GM23248 (cell line): ENCODE measurements at regions not wholly inside any gene's neighbourhood (a gene's known extent, or its start where the extent isn't known, plus 50 kb on each side); places are given as distances from the start of the nearest gene placed in this dataset.
A peak's percentile ranks its signal among the peaks of the same experiment; 100 is the strongest.

Source experiments
- DNase-seq: peaks from one replicate; pipeline ENCODE4 v3.0.0-alpha.2; 2015
- H2AFZ ChIP-seq: fragments of 200-600 bp; sonication (generic); 2 replicates; pipeline ENCODE4 v1.6.1; 2016; ENCODE audit warnings: antibody characterized with exemption
- H3F3A ChIP-seq: fragments of 200-600 bp; sonication (generic); 2 replicates; pipeline ENCODE4 v1.6.1; 2016; ENCODE audit warnings: mild to moderate bottlenecking, antibody characterized with exemption, mixed run types; ENCODE audit not compliant: insufficient read depth
- H3K27ac ChIP-seq: fragments of 200-600 bp; sonication (generic); 2 replicates; pipeline ENCODE4 v1.5.1; 2016; ENCODE audit warnings: mild to moderate bottlenecking
- H3K27me3 ChIP-seq: fragments of 200-600 bp; sonication (generic); replicated peaks from 2 replicates; pipeline ENCODE4 v1.6.1; 2016; ENCODE audit warnings: mild to moderate bottlenecking; ENCODE audit not compliant: insufficient read depth
- H3K36me3 ChIP-seq: fragments of 200-600 bp; sonication (generic); 2 replicates; pipeline ENCODE4 v1.6.1; 2016; ENCODE audit warnings: low read depth, mild to moderate bottlenecking
- H3K4me1 ChIP-seq: fragments of 200-600 bp; sonication (generic); 2 replicates; pipeline ENCODE4 v1.6.1; 2016; ENCODE audit warnings: mild to moderate bottlenecking; ENCODE audit not compliant: insufficient read depth
- H3K4me2 ChIP-seq: fragments of 200-600 bp; sonication (generic); one replicate; pipeline ENCODE4 v1.6.1; 2016; ENCODE audit warnings: mild to moderate bottlenecking; ENCODE audit not compliant: unreplicated experiment
- H3K4me3 ChIP-seq: fragments of 200-600 bp; sonication (generic); 2 replicates; pipeline ENCODE4 v1.5.1; 2016; ENCODE audit warnings: mild to moderate bottlenecking
- H3K79me2 ChIP-seq: fragments of 200-600 bp; sonication (generic); 2 replicates; pipeline ENCODE4 v1.6.1; 2016; ENCODE audit warnings: mild to moderate bottlenecking; ENCODE audit not compliant: insufficient read depth
- H3K9ac ChIP-seq: fragments of 200-600 bp; sonication (generic); 2 replicates; pipeline ENCODE4 v1.6.1; 2016; ENCODE audit warnings: mild to moderate bottlenecking
- H3K9me2 ChIP-seq: fragments of 200-600 bp; sonication (generic); 2 replicates; pipeline ENCODE4 v1.6.1; 2016; ENCODE audit warnings: mixed run types, mild to moderate bottlenecking, moderate library complexity; ENCODE audit not compliant: insufficient read depth
- H3K9me3 ChIP-seq: fragments of 200-600 bp; sonication (generic); one replicate; pipeline ENCODE4 v1.6.1; 2017; ENCODE audit warnings: low read depth
- H4K20me1 ChIP-seq: fragments of 200-600 bp; sonication (generic); 2 replicates; pipeline ENCODE4 v1.6.0; 2016; ENCODE audit not compliant: insufficient read depth
- EZH2 ChIP-seq: fragments of 200-600 bp; sonication (generic); IDR thresholded peaks from 2 replicates; pipeline ENCODE4 v1.6.1; 2018; ENCODE audit warnings: antibody characterized with exemption, mild to moderate bottlenecking; ENCODE audit not compliant: insufficient read depth, poor library complexity, severe bottlenecking
- EZH2phosphoT487 ChIP-seq: fragments of 200-600 bp; sonication (generic); IDR thresholded peaks from 2 replicates; pipeline ENCODE4 v1.6.1; 2018; ENCODE audit warnings: antibody characterized with exemption, moderate library complexity, mild to moderate bottlenecking, low read depth; ENCODE audit not compliant: insufficient read depth
- WGBS, 2 experiments: methylation state at CpG; one replicate each; pipeline ENCODE4 v1.1.6; 2015 to 2017; ENCODE audit warnings: low lambda C conversion rate in 2 of 2, low coverage in 1 of 2; ENCODE audit errors: missing lambda C conversion rate in 2 of 2; 5-methylcytosine and 5-hydroxymethylcytosine counted together
- in situ Hi-C: fragments of 300-500 bp; cut with MboI; formaldehyde crosslinking; loops from 2 replicates; pipeline ENCODE4 v1.15.0; 2020

DNA sequence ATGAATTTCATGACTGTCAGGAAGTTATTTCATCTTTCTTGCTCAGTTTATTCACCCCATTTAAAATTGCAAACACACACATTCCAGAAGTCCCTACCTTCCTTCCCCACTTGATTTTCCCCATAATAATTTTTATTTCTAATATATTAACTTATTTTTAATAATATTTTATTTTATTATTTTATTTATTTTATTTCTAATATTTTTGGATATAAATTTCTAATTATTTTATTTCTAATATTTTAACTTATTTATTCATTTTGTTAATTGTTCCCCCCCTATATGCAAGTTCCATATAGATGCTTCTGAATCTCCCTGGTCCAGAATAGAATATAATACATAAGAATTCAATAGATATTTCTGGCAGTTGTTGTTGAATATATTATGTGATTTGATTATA lies 293.7 kb upstream of the CPEB2 start:
- Histone ChIP-seq H4K20me1 (no peaks in the 10 kb centered on the region), H3K4me1 (no peaks in the 10 kb centered on the region), H3K27ac (no peak overlapping the region), H3K9me2 (no peaks in the 10 kb centered on the region), H3F3A (no peaks in the 10 kb centered on the region), H2AFZ (no peak overlapping the region), H3K36me3 (no peaks in the 10 kb centered on the region), H3K9ac (no peak overlapping the region), H3K4me3 (no peak overlapping the region), H3K27me3 (no peaks in the 10 kb centered on the region; the same call in 1 of the 2 replicates), H3K9me3 (no peaks in the 10 kb centered on the region), H3K4me2 (no peak overlapping the region), H3K79me2 (no peaks in the 10 kb centered on the region)
- DNase-seq = no peak
- TF ChIP-seq EZH2phosphoT487 (no peak), EZH2 (no peak)
- in situ Hi-C loops = no loop called here

DNA sequence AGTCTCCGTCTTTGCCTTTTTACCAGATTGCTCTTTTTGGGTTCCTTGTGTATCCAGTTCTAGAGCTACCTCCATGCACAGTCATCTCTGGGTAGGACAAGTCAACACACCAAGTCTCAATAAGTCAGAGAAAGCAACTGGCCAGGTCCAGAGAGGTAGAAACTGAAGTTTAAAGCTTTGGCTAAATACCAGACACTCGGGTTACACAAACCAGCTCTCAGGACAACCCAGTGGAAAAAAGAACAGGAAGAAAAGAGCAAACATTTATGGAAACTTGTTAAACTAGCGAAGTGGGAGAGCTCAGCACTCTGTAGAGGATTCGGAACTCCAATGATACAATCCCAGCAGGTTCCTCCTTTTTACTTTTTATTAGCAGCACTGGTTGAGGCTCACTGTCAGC lies 291.0 kb upstream of the CPEB2 start:
- no peaks in the 10 kb centered on the region; the same call in 1 of the 2 replicates for H3K27me3 ChIP-seq
- WGBS, 2 experiments = 10 to 13% methylated on average over 4 of the region's 4 CpGs

DNA sequence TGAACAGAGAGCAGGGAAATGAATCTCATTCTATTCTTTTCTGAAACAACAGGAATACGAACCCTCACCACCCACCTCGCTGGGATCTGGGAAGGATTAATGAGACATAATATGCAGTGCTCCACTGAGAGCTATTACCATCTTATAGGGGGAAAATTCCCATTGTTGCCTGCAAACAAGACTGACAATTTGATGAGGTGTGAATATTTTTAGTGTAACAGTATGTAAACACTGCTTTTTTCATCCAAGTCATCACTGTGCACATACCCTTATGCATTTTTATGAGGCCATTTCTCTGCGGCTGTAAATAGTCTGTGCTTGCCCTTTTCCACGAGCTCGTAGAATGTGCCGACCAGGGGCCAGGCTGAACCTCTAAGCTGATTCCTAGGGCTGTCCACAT lies 285.6 kb upstream of the CPEB2 start:
- Histone ChIP-seq H2AFZ (no peak overlapping the region), H3F3A (no peaks in the 10 kb centered on the region), H4K20me1 (no peaks in the 10 kb centered on the region), H3K27me3 (no peaks in the 10 kb centered on the region), H3K4me1 (no peaks in the 10 kb centered on the region), H3K9ac (no peak overlapping the region), H3K79me2 (no peaks in the 10 kb centered on the region), H3K36me3 (no peaks in the 10 kb centered on the region), H3K4me3 (no peak overlapping the region), H3K27ac (no peak overlapping the region), H3K4me2 (no peak overlapping the region), H3K9me3 (no peaks in the 10 kb centered on the region), H3K9me2 (no peaks in the 10 kb centered on the region)
- in situ Hi-C loops = no loop called here
- no peak for TF ChIP-seq EZH2phosphoT487
- no peak for TF ChIP-seq EZH2
- DNase-seq = no peak
- 35 to 40% methylated on average over 6 of the region's 6 CpGs for WGBS, 2 experiments

More for the DNA sequence above, 291.0 kb upstream of the CPEB2 start:
- H3F3A ChIP-seq = no peaks in the 10 kb centered on the region
- no peak overlapping the region for H3K9ac ChIP-seq
- in situ Hi-C loops = no loop called here
- no peak overlapping the region for H3K27ac ChIP-seq
- no peak for DNase-seq
- H4K20me1 ChIP-seq = no peaks in the 10 kb centered on the region
- H3K9me3 ChIP-seq = no peaks in the 10 kb centered on the region
- H3K9me2 ChIP-seq = no peaks in the 10 kb centered on the region
- no peaks in the 10 kb centered on the region for H3K79me2 ChIP-seq
- no peaks in the 10 kb centered on the region for H3K4me1 ChIP-seq
- H2AFZ ChIP-seq = no peak overlapping the region
- no peak for TF ChIP-seq EZH2phosphoT487
- TF ChIP-seq EZH2 = no peak
- no peak overlapping the region for H3K4me3 ChIP-seq
- H3K36me3 ChIP-seq = no peaks in the 10 kb centered on the region
- H3K4me2 ChIP-seq = no peak overlapping the region

DNA sequence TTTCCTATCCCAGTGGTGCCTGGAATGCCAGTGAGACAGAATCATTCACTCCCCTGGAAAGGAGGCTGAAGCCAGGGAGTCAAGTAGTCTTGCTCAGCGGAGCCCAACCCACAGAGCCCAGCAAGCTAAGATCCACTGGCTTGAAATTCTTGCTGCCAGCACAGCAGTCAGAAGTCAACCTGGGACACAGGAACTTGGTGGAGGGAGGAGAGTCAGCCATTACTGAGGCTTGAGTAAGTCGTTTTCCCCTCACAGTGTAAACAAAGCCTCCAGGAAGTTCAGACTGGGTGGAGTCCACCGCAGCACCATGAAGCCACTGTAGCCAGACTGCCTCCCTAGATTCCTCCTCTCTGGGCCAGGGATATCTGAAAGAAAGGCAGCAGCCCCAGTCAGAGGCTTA lies 283.2 kb upstream of the CPEB2 start:
- 15 to 17% methylated on average over 3 of the region's 3 CpGs for WGBS, 2 experiments
- Histone ChIP-seq H2AFZ (peak overlapping the region; percentile 24; the same call in 1 of the 2 replicates), H3K79me2 (no peaks in the 10 kb centered on the region), H3K4me2 (no peak overlapping the region), H3K9me3 (no peaks in the 10 kb centered on the region), H3K27ac (no peak overlapping the region), H3F3A (no peaks in the 10 kb centered on the region), H3K9ac (no peak overlapping the region), H3K27me3 (no peaks in the 10 kb centered on the region), H3K9me2 (no peaks in the 10 kb centered on the region), H3K4me3 (no peak overlapping the region), H3K4me1 (no peaks in the 10 kb centered on the region), H4K20me1 (no peaks in the 10 kb centered on the region), H3K36me3 (no peaks in the 10 kb centered on the region)
- peak; percentile 48 for DNase-seq
- in situ Hi-C loops = no loop called here
- TF ChIP-seq EZH2 (no peak), EZH2phosphoT487 (no peak)

DNA sequence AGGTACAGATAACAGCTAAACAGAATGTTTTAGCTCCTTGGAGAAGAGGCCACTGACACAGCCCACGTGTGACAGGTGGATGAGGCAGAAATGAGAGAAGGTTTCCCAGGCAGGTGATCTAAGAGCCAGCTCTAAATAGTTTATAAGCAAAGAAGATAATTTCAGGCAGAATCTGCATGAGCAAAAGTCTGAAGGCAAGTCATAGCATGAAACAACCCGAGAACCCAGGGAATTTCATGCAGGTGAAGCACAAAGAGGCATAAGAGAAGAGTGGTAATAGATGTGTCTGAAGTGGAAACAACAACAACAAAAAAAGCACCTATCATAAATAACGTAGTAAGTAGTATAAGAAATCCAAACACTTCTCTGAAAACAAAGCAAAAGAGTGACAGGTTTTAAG lies 275.8 kb upstream of the CPEB2 start:
- Histone ChIP-seq H3K4me2 (no peak overlapping the region), H3K36me3 (no peaks in the 10 kb centered on the region), H3K9me2 (no peaks in the 10 kb centered on the region), H3F3A (no peaks in the 10 kb centered on the region), H3K9me3 (no peaks in the 10 kb centered on the region), H4K20me1 (no peaks in the 10 kb centered on the region), H3K9ac (no peak overlapping the region), H3K4me1 (no peaks in the 10 kb centered on the region), H3K79me2 (no peaks in the 10 kb centered on the region), H3K27me3 (no peaks in the 10 kb centered on the region), H3K27ac (no peak overlapping the region), H3K4me3 (no peak overlapping the region), H2AFZ (no peak overlapping the region)
- DNase-seq = no peak
- TF ChIP-seq EZH2phosphoT487 (no peak), EZH2 (no peak)
- 6 to 18% methylated on average over 3 of the region's 3 CpGs for WGBS, 2 experiments
- in situ Hi-C loops = no loop called here
